C4-2B (cell line): ENCODE measurements at regions not wholly inside any gene's neighbourhood (a gene's known extent, or its start where the extent isn't known, plus 50 kb on each side); places are given as distances from the start of the nearest gene placed in this dataset.

Source experiments
- H3K27ac ChIP-seq: fragments of 450-650 bp; 2 replicates; pipeline ENCODE4 v1.5.1; 2017
- CTCF ChIP-seq: fragments of 450-650 bp; conservative IDR thresholded peaks from 2 replicates; pipeline ENCODE4 v1.5.1; 2017; ENCODE audit warnings: mild to moderate bottlenecking
- ZFX ChIP-seq: fragments of 450-650 bp; IDR thresholded peaks from 2 replicates; pipeline ENCODE4 v1.6.1; 2017

- no peak overlapping the region for H3K27ac ChIP-seq
- TF ChIP-seq CTCF = no peak
- no peak for TF ChIP-seq ZFX
These were observed 100.2 kb downstream of the NXNL2 start for GRCh38 chr9:88635151-88635550.

GRCh38 chr9:88641456-88642240, 106.7 kb downstream of the NXNL2 start:
- no peak overlapping the region for H3K27ac ChIP-seq
- TF ChIP-seq ZFX (no peak), CTCF (no peak)

GRCh38 chr9:88642336-88642735, 107.4 kb downstream of the NXNL2 start:
- TF ChIP-seq ZFX = no peak
- no peak for TF ChIP-seq CTCF
- no peak overlapping the region for H3K27ac ChIP-seq

GRCh38 chr9:88643931-88644330, 109.0 kb downstream of the NXNL2 start:
- no peak overlapping the region for H3K27ac ChIP-seq
- TF ChIP-seq ZFX (no peak), CTCF (no peak)

GRCh38 chr9:88645172-88645878, 110.3 kb downstream of the NXNL2 start:
- TF ChIP-seq CTCF (no peak), ZFX (no peak)
- H3K27ac ChIP-seq = no peak overlapping the region

GRCh38 chr9:88645879-88646199, 110.9 kb downstream of the NXNL2 start:
- H3K27ac ChIP-seq = no peak overlapping the region
- TF ChIP-seq ZFX = no peak

GRCh38 chr9:88646539-88647300, 111.7 kb downstream of the NXNL2 start:
- TF ChIP-seq CTCF (no peak), ZFX (no peak)
- H3K27ac ChIP-seq = no peak overlapping the region
